Gastroesophageal sphincter (tissue), 4 donors: ENCODE measurements at regions not wholly inside any gene's neighbourhood (a gene's known extent, or its start where the extent isn't known, plus 50 kb on each side); places are given as distances from the start of the nearest gene placed in this dataset.
"Not testable (repeated sequence)": the region's sequence is repeated elsewhere in the genome, so short reads cannot be mapped to it uniquely, and the experiment has no call there.

ENCODE experiments used
- ATAC-seq: fragments of 150-250 bp; one replicate; pipeline ENCODE4 v1.9.1; 2016; ENCODE audit warnings: mild to moderate bottlenecking, moderate library complexity
- H3K27ac ChIP-seq, 4 donors: fragments of 200-600 bp; sonication (generic) in 3 of 4; 1 replicate in 3 of 4; 2 replicates in 1 of 4; pipeline ENCODE4 v1.5.1; 2016 to 2019
- H3K27me3 ChIP-seq: fragments of 200-600 bp; sonication (generic); one replicate; pipeline ENCODE4 v1.5.1; 2019
- H3K36me3 ChIP-seq, 2 donors: fragments of 200-600 bp; sonication (generic); one replicate each; pipeline ENCODE4 v1.5.1; 2019; ENCODE audit warnings: control low read depth in 1 of 2
- H3K4me1 ChIP-seq, 3 donors: fragments of 200-600 bp; sonication (generic); 1 replicate in 2 of 3; 2 replicates in 1 of 3; pipeline ENCODE4 v1.5.1; 2016 to 2019; ENCODE audit warnings: control low read depth in 2 of 3
- H3K4me3 ChIP-seq, 2 donors: fragments of 200-600 bp; sonication (generic); one replicate each; pipeline ENCODE4 v1.5.1; 2019; ENCODE audit warnings: mild to moderate bottlenecking in 1 of 2, moderate library complexity in 1 of 2
- H3K9me3 ChIP-seq, 3 donors: fragments of 200-600 bp; sonication (generic); one replicate each; pipeline ENCODE4 v1.5.1; 2017 to 2019; ENCODE audit warnings: control low read depth in 2 of 3
- CTCF ChIP-seq, 4 experiments: fragments of 200-600 bp in 2 of 4; fragments of 450-650 bp in 2 of 4; sonication (generic) in 1 of 4; IDR thresholded peaks; one replicate each; pipeline ENCODE4 v1.5.1; 2017 to 2019; ENCODE audit warnings: antibody characterized with exemption in 4 of 4, mild to moderate bottlenecking in 2 of 4, moderate library complexity in 2 of 4
- EP300 ChIP-seq: sonication (generic); formaldehyde crosslinking; IDR thresholded peaks from one replicate; pipeline ENCODE4 v1.6.1; 2017; ENCODE audit warnings: antibody characterized with exemption, mild to moderate bottlenecking
- POLR2A ChIP-seq, 2 donors: fragments of 450-650 bp; IDR thresholded peaks; one replicate each; pipeline ENCODE4 v1.6.1; 2017; ENCODE audit warnings: antibody characterized with exemption in 2 of 2, mild to moderate bottlenecking in 2 of 2, moderate library complexity in 1 of 2
- POLR2AphosphoS5 ChIP-seq: sonication (generic); formaldehyde crosslinking; IDR thresholded peaks from one replicate; pipeline ENCODE4 v1.6.1; 2017; ENCODE audit warnings: antibody characterized with exemption
- WGBS, 2 donors: methylation state at CpG; one replicate each; pipeline ENCODE4 v1.1.5; 2018; ENCODE audit warnings: low coverage in 1 of 2; 5-methylcytosine and 5-hydroxymethylcytosine counted together

GRCh38 chr22:44646668-44647067, 55.3 kb upstream of the PRR5 start:
- WGBS, 2 donors = 49% methylated on average over 2 of the region's 6 CpGs; no CpG with 5 or more reads in 1 of the 2 donors
- H3K9me3 ChIP-seq = no peaks in the 10 kb centered on the region
- TF ChIP-seq CTCF (IDR thresholded peaks at IDR 0.05) (no peak), EP300 (no peak), POLR2AphosphoS5 (no peak)
- H3K36me3 ChIP-seq = no peaks in the 10 kb centered on the region
- peaks cover 0 to 9% (median 0%) of the 10 kb centered on the region in 3 donors for H3K4me1 ChIP-seq
- H3K4me3 ChIP-seq = no peak overlapping the region
- no peak overlapping the region for H3K27ac ChIP-seq
- ATAC-seq = no peak
- H3K27me3 ChIP-seq = peaks cover 41% of the 10 kb centered on the region

GRCh38 chr22:44646141-44646540, 55.9 kb upstream of the PRR5 start:
- Histone ChIP-seq H3K27ac (no peak overlapping the region), H3K4me1 (peaks cover 0 to 9% (median 0%) of the 10 kb centered on the region in 3 donors), H3K36me3 (no peaks in the 10 kb centered on the region), H3K9me3 (no peaks in the 10 kb centered on the region), H3K4me3 (no peak overlapping the region), H3K27me3 (peaks cover 45% of the 10 kb centered on the region)
- WGBS, 2 donors = 90 to 100% methylated on average over 1 to 2 of the region's 13 CpGs
- no peak for ATAC-seq
- TF ChIP-seq EP300 (no peak), POLR2A (IDR thresholded peaks at IDR 0.05) (no peak), CTCF (IDR thresholded peaks at IDR 0.05) (no peak), POLR2AphosphoS5 (no peak)

- 64 to 65% methylated on average over 7 to 9 of the region's 11 CpGs for WGBS, 2 donors
- no peak for ATAC-seq
- Histone ChIP-seq H3K36me3 (no peaks in the 10 kb centered on the region), H3K4me3 (no peak overlapping the region), H3K27ac (no peak overlapping the region), H3K4me1 (peaks cover 0 to 13% (median 0%) of the 10 kb centered on the region in 3 donors), H3K27me3 (peaks cover 48% of the 10 kb centered on the region), H3K9me3 (no peaks in the 10 kb centered on the region)
- TF ChIP-seq EP300 (no peak), CTCF (IDR thresholded peaks at IDR 0.05) (no peak), POLR2A (IDR thresholded peaks at IDR 0.05) (no peak), POLR2AphosphoS5 (no peak)
These were observed 56.5 kb upstream of the PRR5 start for GRCh38 chr22:44645531-44645930.

GRCh38 chr22:44645083-44645482, 56.9 kb upstream of the PRR5 start:
- peaks cover 0 to 18% (median 1%) of the 10 kb centered on the region in 3 donors for H3K4me1 ChIP-seq
- TF ChIP-seq POLR2A (IDR thresholded peaks at IDR 0.05) (no peak), EP300 (no peak), CTCF (IDR thresholded peaks at IDR 0.05) (no peak), POLR2AphosphoS5 (no peak)
- H3K27ac ChIP-seq = no peak overlapping the region
- H3K9me3 ChIP-seq = no peaks in the 10 kb centered on the region
- peaks cover 52% of the 10 kb centered on the region for H3K27me3 ChIP-seq
- no peak for ATAC-seq
- H3K36me3 ChIP-seq = no peaks in the 10 kb centered on the region
- WGBS, 2 donors = 80% methylated on average over 2 of the region's 4 CpGs; no CpG with 5 or more reads in 1 of the 2 donors
- no peak overlapping the region for H3K4me3 ChIP-seq

GRCh38 chr22:44643526-44644101, 58.4 kb upstream of the PRR5 start:
- not testable (repeated sequence) for ATAC-seq, H3K9me3 ChIP-seq, H3K4me3 ChIP-seq, H3K36me3 ChIP-seq, H3K27ac ChIP-seq
- Histone ChIP-seq H3K4me1 (peaks cover 0 to 29% (median 11%) of the 10 kb centered on the region in 3 donors), H3K27me3 (peaks cover 54% of the 10 kb centered on the region)
- 66 to 84% methylated on average over 6 to 17 of the region's 19 CpGs for WGBS, 2 donors
